HG02973 (cell line): ENCODE measurements at regions not wholly inside any gene's neighbourhood (a gene's known extent, or its start where the extent isn't known, plus 50 kb on each side); places are given as distances from the start of the nearest gene placed in this dataset.
"Not testable (repeated sequence)": the region's sequence is repeated elsewhere in the genome, so short reads cannot be mapped to it uniquely, and the experiment has no call there.

Source experiments
- ATAC-seq: cut with Tn5 transposase; IDR thresholded peaks from one replicate; pipeline ENCODE4 v1.9.1; 2021; ENCODE audit warnings: moderate library complexity; ENCODE audit not compliant: unreplicated experiment

DNA sequence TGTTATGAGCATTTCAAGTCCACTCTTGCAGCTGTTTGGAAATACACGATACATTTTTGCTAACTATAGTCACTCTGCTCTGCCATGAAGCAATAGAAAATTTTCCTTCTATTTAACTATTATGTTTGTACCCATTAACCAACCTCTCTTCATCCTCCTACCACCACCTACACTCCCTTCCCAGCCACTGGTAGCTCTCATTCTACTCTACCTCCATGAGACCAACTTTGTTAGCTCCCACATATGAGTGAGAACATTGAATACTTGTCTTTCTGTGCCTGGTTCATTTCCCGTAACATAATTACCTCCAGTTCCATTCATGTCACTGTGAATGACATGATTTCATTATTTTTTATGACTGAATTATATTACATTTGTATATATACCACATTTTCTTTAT lies 505.9 kb upstream of the CCNG1 start:
- no peak for ATAC-seq

- ATAC-seq, result no peak
Measured at GRCh38 chr5:162939991-162940390, 497.4 kb upstream of the CCNG1 start.

DNA sequence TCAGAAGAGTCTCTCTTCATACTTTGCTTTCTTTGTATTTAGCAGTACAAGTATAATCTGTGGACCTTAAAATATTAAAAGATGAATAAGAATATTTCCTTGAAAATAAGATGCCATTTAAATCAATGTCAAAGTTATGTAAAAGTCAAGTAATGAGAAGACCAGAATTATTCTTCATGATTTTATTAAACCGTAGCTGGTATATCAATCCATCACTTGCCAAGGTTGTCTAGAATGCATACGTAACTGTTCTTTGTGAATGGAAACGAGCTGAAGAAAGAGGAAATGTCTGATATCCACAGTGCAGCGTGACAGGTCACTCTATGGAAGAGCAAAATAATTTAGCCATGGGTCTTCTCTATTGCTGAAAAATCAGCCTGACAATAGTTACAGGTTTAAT lies 488.7 kb upstream of the CCNG1 start:
- ATAC-seq, result no peak

DNA sequence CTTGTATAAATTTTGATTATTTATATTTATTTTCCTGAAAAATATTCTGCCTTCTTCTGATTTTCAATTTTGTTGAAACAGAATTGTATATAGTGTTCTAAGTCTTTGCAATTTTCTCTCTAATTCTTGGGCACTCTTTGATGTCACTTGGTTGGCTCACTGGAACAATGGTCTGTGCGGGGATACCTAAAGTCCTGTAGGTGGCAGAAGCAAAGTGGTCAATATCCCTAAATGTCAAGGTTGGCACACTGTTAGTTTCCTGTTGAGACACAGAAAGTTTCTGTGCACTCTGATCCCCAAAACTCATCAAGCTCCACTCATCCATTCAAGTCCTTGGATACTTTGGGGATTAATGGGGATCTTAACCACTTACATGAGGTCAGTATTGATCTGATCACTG lies 480.8 kb upstream of the CCNG1 start:
- no peak for ATAC-seq

- not testable (repeated sequence) for ATAC-seq
Measured at GRCh38 chr5:162964144-162964543, 473.3 kb upstream of the CCNG1 start.

DNA sequence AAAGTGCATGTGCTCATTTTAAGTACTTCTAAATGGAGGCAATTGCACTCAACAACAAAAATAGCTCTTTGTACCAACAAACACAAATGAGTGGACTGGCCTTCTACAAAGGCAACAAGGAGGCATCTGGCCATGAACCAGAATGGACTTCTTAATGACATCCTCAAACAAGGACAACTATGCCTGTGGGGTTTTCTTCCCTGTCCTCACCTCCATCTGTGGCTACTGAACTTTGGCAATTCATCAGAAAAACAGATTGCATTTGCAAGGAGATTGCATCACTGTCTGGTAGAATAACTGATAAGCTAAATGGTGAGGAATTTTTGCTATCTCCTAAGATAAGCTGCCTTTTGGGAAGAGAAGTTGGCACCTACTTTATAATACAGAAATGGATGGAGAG lies 447.3 kb upstream of the CCNG1 start:
- ATAC-seq, result no peak

DNA sequence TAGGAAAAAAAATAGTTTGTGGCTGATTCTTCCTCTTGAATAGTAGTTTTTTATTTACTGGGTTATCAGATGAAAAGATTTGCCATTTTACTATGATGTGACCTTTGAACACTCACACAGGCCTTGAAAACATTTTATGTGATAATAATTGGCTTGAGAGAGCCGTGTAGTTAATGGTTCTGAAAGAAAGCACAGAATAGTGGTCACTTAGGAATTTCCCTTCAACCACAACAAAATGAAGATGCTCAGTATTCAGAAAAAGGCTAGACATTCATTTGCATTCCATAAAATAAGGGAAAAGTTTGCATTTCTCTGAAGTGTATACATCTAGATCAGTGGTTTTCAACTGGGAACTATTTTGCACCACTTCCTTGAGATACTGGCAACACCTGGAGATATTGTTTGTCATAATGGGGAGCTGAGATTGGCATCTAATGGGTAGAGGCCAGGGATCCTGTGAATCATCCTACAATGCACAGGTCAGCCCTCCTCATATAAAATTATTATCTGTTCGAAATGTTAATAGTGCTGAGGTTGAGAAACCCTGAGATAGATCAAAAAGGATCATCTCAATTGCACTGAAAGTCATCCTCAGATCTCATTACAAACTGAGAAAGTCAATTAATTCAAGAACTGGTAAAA lies 446.4 kb upstream of the CCNG1 start:
- peak; percentile 76 for ATAC-seq

- ATAC-seq, result no peak
Measured at GRCh38 chr5:162995568-162995967, 441.8 kb upstream of the CCNG1 start.

GRCh38 chr5:162996053-162996452 lies 441.3 kb upstream of the CCNG1 start:
- no peak for ATAC-seq

GRCh38 chr5:163005949-163006348 lies 431.4 kb upstream of the CCNG1 start:
- ATAC-seq, result no peak

DNA sequence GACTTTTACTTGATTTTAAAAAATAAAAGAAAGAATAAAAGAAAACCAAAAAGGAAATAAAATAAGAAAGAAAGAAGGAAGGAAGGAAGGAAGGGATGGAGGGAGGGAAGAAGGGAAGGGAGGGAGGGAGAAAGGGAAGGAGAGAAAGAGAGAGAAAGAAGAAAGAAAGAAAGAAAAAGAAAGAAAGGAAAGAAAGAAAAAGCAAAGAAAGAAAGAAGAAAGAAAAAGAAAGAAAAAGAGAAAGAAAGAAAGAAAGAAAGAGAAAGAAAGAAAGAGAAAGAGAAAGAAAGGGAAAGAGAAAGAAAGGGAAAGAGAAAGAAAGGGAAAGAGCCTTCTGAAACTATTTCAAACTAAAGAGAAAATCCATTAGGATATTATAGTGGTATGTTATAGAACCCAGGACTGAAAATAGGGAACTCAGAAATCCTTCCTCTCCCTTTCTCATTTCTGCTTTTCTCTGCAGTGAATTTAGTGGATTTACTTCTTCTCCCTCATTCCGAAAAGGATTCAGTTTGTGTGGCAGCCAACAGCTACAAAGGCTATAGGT lies 414.7 kb upstream of the CCNG1 start:
- no peak for ATAC-seq

GRCh38 chr5:163023846-163024245 lies 413.5 kb upstream of the CCNG1 start:
- ATAC-seq, result no peak

- no peak for ATAC-seq
Measured at GRCh38 chr5:163024936-163025335, 412.5 kb upstream of the CCNG1 start.

DNA sequence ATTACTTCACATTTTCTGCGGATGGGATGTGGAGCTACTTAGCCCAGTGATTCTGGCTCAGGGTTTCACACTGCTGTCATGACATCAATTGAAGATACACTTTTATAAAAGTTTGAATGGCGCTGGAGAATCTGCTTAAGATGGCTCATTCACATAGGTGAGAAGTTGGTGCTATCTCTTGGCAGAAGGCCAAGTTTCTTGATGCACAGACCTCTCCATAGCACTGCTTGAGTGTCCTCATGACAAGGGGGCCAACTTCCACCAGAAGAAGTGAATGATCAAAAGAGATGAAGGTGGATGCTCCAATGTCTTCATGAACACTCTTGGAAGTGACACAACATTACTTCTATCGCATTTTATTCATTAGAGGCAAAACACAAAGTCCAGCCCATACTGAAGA lies 403.7 kb upstream of the CCNG1 start:
- ATAC-seq, result no peak

GRCh38 chr5:163041254-163041653 lies 396.1 kb upstream of the CCNG1 start:
- ATAC-seq, result no peak

GRCh38 chr5:163079618-163080017 lies 357.8 kb upstream of the CCNG1 start:
- peak; percentile 72 for ATAC-seq

DNA sequence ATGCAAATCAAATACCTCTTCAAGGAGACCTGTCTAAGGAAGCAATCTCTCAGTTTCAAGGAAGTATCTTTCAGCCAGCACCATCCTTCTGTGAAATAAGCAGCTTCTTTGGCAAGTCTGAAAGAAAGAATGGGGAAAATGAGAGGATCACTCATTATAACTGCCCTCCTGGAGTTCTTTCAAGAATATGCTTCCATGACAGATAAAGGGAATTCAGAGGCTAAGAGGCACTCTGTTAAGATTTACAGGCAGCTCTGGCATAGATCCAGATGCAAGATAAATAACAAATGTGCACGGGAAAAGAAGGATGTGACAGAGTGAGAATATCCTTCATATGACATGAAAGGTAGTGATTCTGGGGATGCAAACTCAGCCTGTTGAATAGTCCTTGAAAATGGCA lies 348.2 kb upstream of the CCNG1 start:
- no peak for ATAC-seq

DNA sequence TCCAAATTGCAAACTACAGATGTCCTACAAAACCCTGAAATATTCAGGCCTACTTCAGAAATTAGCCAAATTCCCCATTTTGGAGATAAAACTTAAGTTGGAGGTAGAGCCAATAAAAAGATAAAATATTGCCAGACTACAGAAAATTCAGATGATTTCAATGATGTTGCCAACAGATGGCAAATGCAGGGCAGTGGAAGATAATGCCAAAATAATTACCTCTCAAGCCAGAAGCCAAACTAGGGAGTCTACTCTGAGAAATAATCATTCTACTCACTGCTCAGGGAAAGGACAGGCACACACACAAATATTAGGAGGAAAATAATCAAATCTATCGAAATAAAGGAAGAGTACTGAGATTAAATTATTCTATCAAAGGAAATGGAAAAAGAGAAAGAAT lies 347.5 kb upstream of the CCNG1 start:
- ATAC-seq, result no peak

GRCh38 chr5:163094492-163095180 lies 342.8 kb upstream of the CCNG1 start:
- ATAC-seq, result peak; percentile 88

DNA sequence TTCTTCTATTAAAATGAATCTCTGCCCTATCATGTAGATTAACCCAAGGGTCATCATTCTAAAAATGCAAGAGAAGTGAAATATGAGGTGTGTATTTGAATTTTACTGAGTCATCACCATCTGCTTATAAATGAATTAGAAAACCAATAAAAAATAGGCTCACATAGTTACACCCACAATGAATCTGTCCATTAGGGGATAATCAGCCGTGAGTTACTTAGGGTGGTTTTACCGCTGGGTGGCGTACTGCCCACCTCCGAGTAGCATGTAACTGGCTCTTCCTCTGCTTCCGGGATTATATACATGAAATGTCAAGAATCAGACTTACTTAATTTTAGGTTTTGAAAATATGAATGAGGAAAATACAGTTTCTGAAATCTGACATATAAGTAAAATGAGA lies 332.9 kb upstream of the CCNG1 start:
- ATAC-seq, result no peak

- no peak for ATAC-seq
Measured at GRCh38 chr5:163105456-163105855, 331.9 kb upstream of the CCNG1 start.

DNA sequence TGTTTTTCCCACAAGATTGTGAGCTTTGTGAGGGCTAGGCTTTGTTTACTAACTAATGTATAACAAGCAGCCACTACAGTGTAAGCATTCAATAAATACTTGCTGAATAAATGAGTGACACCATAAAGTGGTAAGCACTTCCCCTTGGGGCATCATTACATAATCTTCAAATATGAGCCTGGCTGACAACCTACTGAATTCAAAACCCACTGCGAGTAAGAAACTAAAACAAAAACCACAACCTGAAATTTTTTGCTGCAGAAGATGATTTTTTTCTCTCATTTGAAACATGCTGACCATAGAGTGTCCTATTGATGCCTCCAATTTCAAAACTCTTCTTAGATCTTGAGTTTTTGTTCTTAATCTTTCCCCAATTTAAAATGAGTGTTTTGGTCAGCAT lies 331.3 kb upstream of the CCNG1 start:
- ATAC-seq, result no peak

- ATAC-seq, result no peak
Measured at GRCh38 chr5:163108351-163108750, 329.0 kb upstream of the CCNG1 start.
